Loucy (cell line): ENCODE measurements at regions not wholly inside any gene's neighbourhood (a gene's known extent, or its start where the extent isn't known, plus 50 kb on each side); places are given as distances from the start of the nearest gene placed in this dataset.

Source experiments
- H2AFZ ChIP-seq: fragments of 200-600 bp; sonication (generic); 2 replicates; pipeline ENCODE4 v1.6.0; 2016; ENCODE audit warnings: antibody characterized with exemption, mild to moderate bottlenecking, low read length, moderate library complexity
- H3F3A ChIP-seq: fragments of 200-600 bp; 2 replicates; pipeline ENCODE4 v1.6.0; 2016; ENCODE audit warnings: antibody characterized with exemption, low read depth, mild to moderate bottlenecking
- H3K27me3 ChIP-seq: fragments of 200-600 bp; sonication (generic); 2 replicates; pipeline ENCODE4 v1.6.1; 2014; ENCODE audit warnings: low read length, mild to moderate bottlenecking; ENCODE audit not compliant: insufficient read depth, poor library complexity, severe bottlenecking
- H3K36me3 ChIP-seq: fragments of 200-600 bp; sonication (generic); 2 replicates; pipeline ENCODE4 v1.6.1; 2016; ENCODE audit warnings: low read length; ENCODE audit not compliant: insufficient read depth
- H3K4me1 ChIP-seq: fragments of 200-600 bp; sonication (generic); 2 replicates; pipeline ENCODE4 v1.5.1; 2014; ENCODE audit warnings: low read length, mild to moderate bottlenecking; ENCODE audit not compliant: insufficient read depth, poor library complexity, severe bottlenecking
- H3K4me2 ChIP-seq: fragments of 200-600 bp; sonication (generic); 2 replicates; pipeline ENCODE4 v1.6.0; 2014; ENCODE audit warnings: antibody characterized with exemption, low read length, low read depth, mild to moderate bottlenecking; ENCODE audit not compliant: poor library complexity, severe bottlenecking
- H3K4me3 ChIP-seq: fragments of 200-600 bp; sonication (generic); 2 replicates; pipeline ENCODE4 v1.5.1; 2014; ENCODE audit warnings: low read length, mild to moderate bottlenecking, mixed read lengths; ENCODE audit not compliant: poor library complexity, severe bottlenecking
- H3K79me2 ChIP-seq: fragments of 200-600 bp; sonication (generic); 2 replicates; pipeline ENCODE4 v1.6.1; 2014; ENCODE audit warnings: low read length; ENCODE audit not compliant: insufficient read depth
- H3K9ac ChIP-seq: fragments of 200-600 bp; sonication (generic); 2 replicates; pipeline ENCODE4 v1.6.0; 2014; ENCODE audit warnings: mild to moderate bottlenecking, low read depth, low read length, moderate library complexity; ENCODE audit not compliant: poor library complexity, severe bottlenecking
- H3K9me2 ChIP-seq: fragments of 200-600 bp; sonication (generic); replicated peaks from 2 replicates; pipeline ENCODE4 v1.6.1; 2016; ENCODE audit warnings: low read depth, low read length, mixed read lengths
- H3K9me3 ChIP-seq: fragments of 200-600 bp; sonication (generic); 2 replicates; pipeline ENCODE4 v1.6.1; 2014; ENCODE audit warnings: mild to moderate bottlenecking, antibody characterized with exemption, low read length, low read depth; ENCODE audit not compliant: insufficient read depth
- H4K20me1 ChIP-seq: fragments of 200-600 bp; sonication (generic); 2 replicates; pipeline ENCODE4 v1.6.0; 2014; ENCODE audit warnings: antibody characterized with exemption, low read length, mild to moderate bottlenecking; ENCODE audit not compliant: insufficient read depth, poor library complexity, severe bottlenecking
- EZH2phosphoT487 ChIP-seq: fragments of 200-600 bp; IDR thresholded peaks from 2 replicates; pipeline ENCODE4 v1.6.1; 2018; ENCODE audit warnings: antibody characterized with exemption, mild to moderate bottlenecking, moderate library complexity, borderline replicate concordance
- TF ChIP-seq, protein P1 (sequence below): fragments of 200-600 bp; sonication (generic); conservative IDR thresholded peaks from 2 replicates; pipeline ENCODE4 v1.5.1; 2014; ENCODE audit warnings: mild to moderate bottlenecking, antibody characterized with exemption, low read length

- no peak overlapping the region for H2AFZ ChIP-seq
- no peak overlapping the region for H3K9ac ChIP-seq
- no peaks in the 10 kb centered on the region for H3F3A ChIP-seq
- no peak overlapping the region for H3K4me3 ChIP-seq
- H3K9me3 ChIP-seq, result peaks cover 2% of the 10 kb centered on the region; the same call in 1 of the 2 replicates
- no peaks in the 10 kb centered on the region for H3K79me2 ChIP-seq
- no peak overlapping the region for H3K4me2 ChIP-seq
- H4K20me1 ChIP-seq, result no peaks in the 10 kb centered on the region
- H3K4me1 ChIP-seq, result no peaks in the 10 kb centered on the region
- no peaks in the 10 kb centered on the region for H3K36me3 ChIP-seq
- TF ChIP-seq, protein P1, sequence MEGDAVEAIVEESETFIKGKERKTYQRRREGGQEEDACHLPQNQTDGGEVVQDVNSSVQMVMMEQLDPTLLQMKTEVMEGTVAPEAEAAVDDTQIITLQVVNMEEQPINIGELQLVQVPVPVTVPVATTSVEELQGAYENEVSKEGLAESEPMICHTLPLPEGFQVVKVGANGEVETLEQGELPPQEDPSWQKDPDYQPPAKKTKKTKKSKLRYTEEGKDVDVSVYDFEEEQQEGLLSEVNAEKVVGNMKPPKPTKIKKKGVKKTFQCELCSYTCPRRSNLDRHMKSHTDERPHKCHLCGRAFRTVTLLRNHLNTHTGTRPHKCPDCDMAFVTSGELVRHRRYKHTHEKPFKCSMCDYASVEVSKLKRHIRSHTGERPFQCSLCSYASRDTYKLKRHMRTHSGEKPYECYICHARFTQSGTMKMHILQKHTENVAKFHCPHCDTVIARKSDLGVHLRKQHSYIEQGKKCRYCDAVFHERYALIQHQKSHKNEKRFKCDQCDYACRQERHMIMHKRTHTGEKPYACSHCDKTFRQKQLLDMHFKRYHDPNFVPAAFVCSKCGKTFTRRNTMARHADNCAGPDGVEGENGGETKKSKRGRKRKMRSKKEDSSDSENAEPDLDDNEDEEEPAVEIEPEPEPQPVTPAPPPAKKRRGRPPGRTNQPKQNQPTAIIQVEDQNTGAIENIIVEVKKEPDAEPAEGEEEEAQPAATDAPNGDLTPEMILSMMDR, result no peak
- TF ChIP-seq EZH2phosphoT487, result no peak
- H3K27me3 ChIP-seq, result no peaks in the 10 kb centered on the region
- no peaks in the 10 kb centered on the region for H3K9me2 ChIP-seq
Measured at GRCh38 chr4:187075514-187075913, 351.9 kb upstream of the FAT1 start.

DNA sequence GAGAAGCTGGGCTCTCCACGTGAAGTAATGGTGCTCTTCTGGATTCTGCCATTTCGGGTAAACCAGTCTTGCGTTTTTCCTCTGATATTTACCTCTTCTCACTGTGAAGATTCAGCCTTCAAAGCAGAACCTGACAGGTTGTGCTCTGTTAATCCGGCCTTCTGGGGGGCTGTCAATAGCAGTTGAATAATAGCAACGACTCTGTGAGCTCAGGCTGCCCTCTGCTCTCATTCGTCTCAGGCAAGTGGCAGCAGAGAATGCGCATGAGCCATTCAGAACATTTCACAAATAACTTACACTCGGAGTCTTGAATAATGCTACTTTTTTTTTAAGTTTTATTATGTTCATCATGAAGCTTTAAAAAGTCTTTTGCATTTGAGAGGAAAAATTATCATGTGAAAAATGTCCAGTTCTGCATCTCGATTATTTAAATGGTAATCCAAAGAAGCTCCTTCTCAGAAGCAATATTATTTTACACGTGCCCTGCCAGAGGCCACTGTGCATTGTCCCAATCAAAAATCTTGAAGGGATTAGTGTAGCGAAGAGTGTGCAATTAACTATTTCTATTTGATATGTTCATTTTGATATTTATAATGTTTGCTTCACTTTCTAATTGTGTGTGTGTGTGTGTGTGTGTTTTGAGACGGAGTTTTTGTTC lies 354.2 kb upstream of the FAT1 start:
- H3K4me2 ChIP-seq, result no peak overlapping the region
- no peak overlapping the region for H3K4me3 ChIP-seq
- TF ChIP-seq, protein P1, result no peak
- TF ChIP-seq EZH2phosphoT487, result no peak

GRCh38 chr4:187084701-187085100 lies 361.0 kb upstream of the FAT1 start:
- Histone ChIP-seq H3K9me2 (no peaks in the 10 kb centered on the region; the same call in 1 of the 2 replicates), H3K9me3 (0 out of 2 replicates have a peak, but pooled peaks cover 2% of the 10 kb centered on the region), H3K36me3 (no peaks in the 10 kb centered on the region), H4K20me1 (no peaks in the 10 kb centered on the region), H3K4me3 (no peak overlapping the region), H3K9ac (no peak overlapping the region), H3K79me2 (no peaks in the 10 kb centered on the region), H2AFZ (no peak overlapping the region), H3K27me3 (no peaks in the 10 kb centered on the region), H3F3A (no peaks in the 10 kb centered on the region), H3K4me1 (no peaks in the 10 kb centered on the region), H3K4me2 (no peak overlapping the region)
- no peak for TF ChIP-seq EZH2phosphoT487
- TF ChIP-seq, protein P1, result no peak

More for the DNA sequence above, 354.2 kb upstream of the FAT1 start:
- no peaks in the 10 kb centered on the region for H3F3A ChIP-seq
- no peaks in the 10 kb centered on the region for H3K36me3 ChIP-seq
- no peaks in the 10 kb centered on the region for H3K4me1 ChIP-seq
- peaks cover 2% of the 10 kb centered on the region; the same call in 1 of the 2 replicates for H3K9me3 ChIP-seq
- no peak overlapping the region for H3K9ac ChIP-seq
- no peak overlapping the region for H2AFZ ChIP-seq
- no peaks in the 10 kb centered on the region for H3K27me3 ChIP-seq
- H4K20me1 ChIP-seq, result no peaks in the 10 kb centered on the region
- H3K79me2 ChIP-seq, result no peaks in the 10 kb centered on the region
- no peaks in the 10 kb centered on the region for H3K9me2 ChIP-seq
